ENCODE measurements at regions not wholly inside any gene's neighbourhood (a gene's known extent, or its start where the extent isn't known, plus 50 kb on each side); places are given as distances from the start of the nearest gene placed in this dataset.
"Not testable (repeated sequence)": the region's sequence is repeated elsewhere in the genome, so short reads cannot be mapped to it uniquely, and the experiment has no call there.

GRCh38 chr10:65762311-65762710, 1163.5 kb upstream of the LRRTM3 start:
- in situ Hi-C loops (cut with MboI; ENCODE audit: low pct_unique_long_range_greater_than_20kb in 2 of 9, low sequenced_read_pairs in 9 of 9, unreplicated experiment in 9 of 9): no loop called here

DNA sequence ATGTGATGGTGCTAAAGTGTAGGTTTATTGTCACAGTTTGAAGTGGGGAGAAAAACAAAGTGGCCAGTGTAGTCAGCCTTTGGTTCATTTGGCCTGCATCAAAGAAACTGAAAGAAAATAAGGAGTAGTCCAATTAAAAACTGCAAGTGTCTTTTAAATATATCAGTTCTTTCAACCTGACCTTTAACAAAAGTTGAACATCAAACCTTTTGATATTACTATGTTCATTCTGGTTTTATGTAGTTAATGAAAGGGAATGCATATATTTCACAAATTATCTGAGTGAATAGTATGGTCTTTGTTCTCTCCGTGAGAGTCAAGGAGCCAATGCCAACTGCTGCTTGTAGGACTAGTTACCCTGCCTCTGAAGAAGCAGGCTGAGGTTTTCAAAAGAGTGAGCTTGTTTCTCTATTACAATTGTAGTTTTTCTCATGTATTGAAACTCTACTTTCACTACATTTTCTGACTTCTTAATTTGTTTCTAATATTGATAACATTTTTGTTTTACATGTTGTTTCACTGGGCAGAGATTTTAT, 1160.8 kb upstream of the LRRTM3 start:
- no peak for ATAC-seq (replicated peaks in 6 of 8)
- no peak overlapping the region for H3K27ac ChIP-seq
- 10 to 78% (median 29%) methylated on average over 1 of the region's 1 CpG for WGBS, 10 experiments
- H3K4me1 ChIP-seq (replicated peaks in 1 of 2): no peaks in the 10 kb centered on the region
- in situ Hi-C loops (cut with MboI; ENCODE audit: low pct_unique_long_range_greater_than_20kb in 2 of 9, low sequenced_read_pairs in 9 of 9, unreplicated experiment in 9 of 9): no loop called here
- no peak overlapping the region for H3K4me3 ChIP-seq

More at GRCh38 chr10:65762311-65762710, 1163.5 kb upstream of the LRRTM3 start:
- WGBS, 10 experiments: 14 to 94% (median 81%) methylated on average over 1 to 3 of the region's 3 CpGs; no CpG with 5 or more reads in 1 of the 10 experiments
- Histone ChIP-seq H3K4me1 (replicated peaks in 1 of 2) (no peaks in the 10 kb centered on the region), H3K4me3 (no peak overlapping the region), H3K27ac (no peak overlapping the region)
- peak in 1 of 8 experiments; percentile 56 for ATAC-seq (replicated peaks in 6 of 8)

DNA sequence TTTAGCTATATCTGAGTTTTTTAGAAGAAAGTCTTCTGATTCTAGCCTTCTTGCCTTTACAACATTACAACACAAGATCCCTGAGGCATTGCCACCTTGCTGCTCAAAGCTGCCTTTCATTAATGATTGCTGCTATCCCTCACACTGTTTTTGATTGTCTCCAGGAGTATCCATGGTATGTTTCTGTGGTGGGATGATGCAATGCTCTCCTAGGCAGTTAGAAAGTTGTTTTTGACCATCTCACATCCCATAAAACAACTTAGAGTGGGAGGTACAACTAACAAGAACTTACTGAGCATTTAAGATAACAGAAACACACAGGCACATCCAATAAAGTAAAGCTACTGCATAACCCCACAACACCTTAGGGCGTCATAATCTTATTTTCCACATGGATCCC, 1156.0 kb upstream of the LRRTM3 start:
- Histone ChIP-seq H3K27ac (no peak overlapping the region), H3K4me1 (replicated peaks in 1 of 2) (no peaks in the 10 kb centered on the region), H3K4me3 (no peak overlapping the region)
- 0 to 83% methylated on average over 1 of the region's 1 CpG; no CpG with 5 or more reads in 8 of the 10 experiments for WGBS, 10 experiments
- in situ Hi-C loops (cut with MboI; ENCODE audit: low pct_unique_long_range_greater_than_20kb in 2 of 9, low sequenced_read_pairs in 9 of 9, unreplicated experiment in 9 of 9): no loop called here
- no peak for ATAC-seq (replicated peaks in 6 of 8)

GRCh38 chr10:65778753-65779152, 1147.1 kb upstream of the LRRTM3 start:
- H3K27ac ChIP-seq: no peak overlapping the region
- no peaks in the 10 kb centered on the region for H3K4me1 ChIP-seq (replicated peaks in 1 of 2)
- H3K4me3 ChIP-seq: no peak overlapping the region
- in situ Hi-C loops (cut with MboI; ENCODE audit: low pct_unique_long_range_greater_than_20kb in 2 of 9, low sequenced_read_pairs in 9 of 9, unreplicated experiment in 9 of 9): no loop called here
- ATAC-seq (replicated peaks in 6 of 8): no peak
- WGBS, 10 experiments: 0 to 100% (median 81%) methylated on average over 1 to 4 of the region's 6 CpGs; no CpG with 5 or more reads in 4 of the 10 experiments

DNA sequence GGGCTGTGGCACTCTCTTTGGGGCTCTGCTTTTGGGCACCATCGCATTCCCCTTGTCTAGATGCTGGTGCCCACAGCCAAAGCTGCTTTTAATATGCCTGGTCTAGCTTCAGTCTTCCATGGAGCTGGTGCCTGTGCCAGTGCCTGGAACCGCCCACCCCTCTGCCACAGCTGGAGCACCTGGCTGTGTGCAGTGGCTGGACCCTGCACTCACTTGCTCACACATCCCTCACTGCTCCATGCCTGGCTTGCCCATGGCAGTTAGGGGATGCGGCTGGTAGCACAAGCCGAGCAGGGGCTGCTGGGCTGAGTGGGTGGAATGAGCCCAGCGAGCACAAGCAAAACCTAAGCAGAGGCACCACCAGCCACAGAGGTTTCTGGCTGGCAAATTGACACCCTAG, 1145.9 kb upstream of the LRRTM3 start:
- ATAC-seq (replicated peaks in 6 of 8): no peak
- H3K4me3 ChIP-seq: no peak overlapping the region
- in situ Hi-C loops (cut with MboI; ENCODE audit: low pct_unique_long_range_greater_than_20kb in 2 of 9, low sequenced_read_pairs in 9 of 9, unreplicated experiment in 9 of 9): no loop called here
- H3K27ac ChIP-seq: no peak overlapping the region
- WGBS, 10 experiments: 50 to 100% (median 80%) methylated on average over 1 to 2 of the region's 5 CpGs; no CpG with 5 or more reads in 5 of the 10 experiments
- H3K4me1 ChIP-seq (replicated peaks in 1 of 2): no peaks in the 10 kb centered on the region

GRCh38 chr10:65786279-65786678, 1139.6 kb upstream of the LRRTM3 start:
- H3K27ac ChIP-seq: no peak overlapping the region
- H3K4me3 ChIP-seq: no peak overlapping the region
- H3K4me1 ChIP-seq (replicated peaks in 1 of 2): no peaks in the 10 kb centered on the region
- in situ Hi-C loops (cut with MboI; ENCODE audit: low pct_unique_long_range_greater_than_20kb in 2 of 9, low sequenced_read_pairs in 9 of 9, unreplicated experiment in 9 of 9): no loop called here
- no peak for ATAC-seq (replicated peaks in 6 of 8)
- WGBS, 10 experiments: 73 to 100% (median 100%) methylated on average over 1 to 2 of the region's 2 CpGs; no CpG with 5 or more reads in 3 of the 10 experiments

DNA sequence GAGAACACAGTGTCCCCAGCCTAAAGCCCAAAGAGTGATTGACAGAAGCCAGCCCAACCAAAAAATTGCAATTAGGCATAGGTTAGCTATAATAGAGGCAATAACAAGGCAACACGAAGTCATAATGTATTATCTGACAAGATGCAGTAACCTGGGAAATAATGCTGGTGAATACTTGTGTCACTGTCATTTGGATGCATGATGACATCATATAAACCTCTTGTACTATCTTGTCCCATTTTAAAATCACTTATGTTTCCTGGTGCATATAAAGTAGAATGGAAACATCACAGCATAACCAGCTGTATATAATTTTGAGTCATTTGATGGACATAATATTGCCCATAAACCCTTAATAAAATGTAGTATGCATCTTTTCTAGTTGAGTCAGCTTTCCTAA, 1138.3 kb upstream of the LRRTM3 start:
- 0 to 86% (median 20%) methylated on average over 1 of the region's 1 CpG; no CpG with 5 or more reads in 5 of the 10 experiments for WGBS, 10 experiments
- ATAC-seq (replicated peaks in 6 of 8): no peak

DNA sequence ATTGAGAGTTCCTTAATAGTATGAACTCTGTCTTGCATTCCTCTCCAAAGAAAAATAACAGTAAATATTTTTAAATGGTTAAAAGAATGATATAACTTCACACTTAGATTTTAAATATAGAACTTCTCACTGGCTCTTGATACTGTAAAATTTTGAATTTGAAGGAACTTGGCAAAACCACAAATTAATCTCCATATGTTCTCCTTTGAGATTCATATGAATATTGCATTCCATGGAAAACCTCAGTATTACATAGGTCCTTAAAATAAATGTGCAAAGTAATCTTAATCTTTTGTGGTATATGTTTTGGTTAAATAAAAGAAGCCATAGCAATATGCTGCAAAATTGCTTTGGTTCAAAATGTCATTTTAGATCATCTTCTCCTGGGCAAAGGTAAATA, 1137.6 kb upstream of the LRRTM3 start:
- Histone ChIP-seq H3K4me1 (replicated peaks in 1 of 2) (no peaks in the 10 kb centered on the region), H3K27ac (no peak overlapping the region), H3K4me3 (no peak overlapping the region)
- in situ Hi-C loops (cut with MboI; ENCODE audit: low pct_unique_long_range_greater_than_20kb in 2 of 9, low sequenced_read_pairs in 9 of 9, unreplicated experiment in 9 of 9): no loop called here
- ATAC-seq (replicated peaks in 6 of 8): peak in 1 of 8 experiments; percentile 59

More for the DNA sequence above, 1138.3 kb upstream of the LRRTM3 start:
- in situ Hi-C loops (cut with MboI; ENCODE audit: low pct_unique_long_range_greater_than_20kb in 2 of 9, low sequenced_read_pairs in 9 of 9, unreplicated experiment in 9 of 9): no loop called here
- Histone ChIP-seq H3K4me3 (no peak overlapping the region), H3K4me1 (replicated peaks in 1 of 2) (no peaks in the 10 kb centered on the region), H3K27ac (no peak overlapping the region)

DNA sequence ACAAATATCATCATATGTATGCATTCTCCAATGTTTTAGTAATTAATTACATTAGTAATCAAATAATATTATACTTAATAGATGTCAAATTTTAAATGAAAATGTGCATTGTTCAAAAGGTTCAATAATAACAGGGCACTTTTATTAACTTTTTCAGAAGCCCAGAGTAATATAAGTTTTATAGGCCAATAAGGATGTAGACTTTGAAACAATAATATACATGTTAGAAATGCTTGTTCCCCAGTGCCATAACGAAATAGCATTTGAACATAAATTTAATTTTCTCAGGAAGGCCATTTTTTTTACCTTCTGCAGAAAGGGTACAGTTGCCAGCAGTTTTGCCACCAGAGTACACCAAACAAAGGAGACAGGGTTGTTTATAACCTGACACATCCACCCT, 1133.9 kb upstream of the LRRTM3 start:
- in situ Hi-C loops (cut with MboI; ENCODE audit: low pct_unique_long_range_greater_than_20kb in 2 of 9, low sequenced_read_pairs in 9 of 9, unreplicated experiment in 9 of 9): no loop called here
- WGBS, 10 experiments: 0 to 100% (median 55%) methylated on average over 1 of the region's 1 CpG; no CpG with 5 or more reads in 2 of the 10 experiments

GRCh38 chr10:65793738-65794425, 1132.0 kb upstream of the LRRTM3 start:
- Histone ChIP-seq H3K27ac (no peak overlapping the region), H3K4me1 (replicated peaks in 1 of 2) (no peaks in the 10 kb centered on the region), H3K4me3 (no peak overlapping the region)
- no peak for ATAC-seq (replicated peaks in 6 of 8)
- in situ Hi-C loops (cut with MboI; ENCODE audit: low pct_unique_long_range_greater_than_20kb in 2 of 9, low sequenced_read_pairs in 9 of 9, unreplicated experiment in 9 of 9): no loop called here
- WGBS, 10 experiments: 5 to 100% (median 94%) methylated on average over 1 to 4 of the region's 4 CpGs; no CpG with 5 or more reads in 1 of the 10 experiments

More for the DNA sequence above, 1133.9 kb upstream of the LRRTM3 start:
- Histone ChIP-seq H3K27ac (no peak overlapping the region), H3K4me3 (no peak overlapping the region), H3K4me1 (replicated peaks in 1 of 2) (no peaks in the 10 kb centered on the region)
- ATAC-seq (replicated peaks in 6 of 8): no peak

DNA sequence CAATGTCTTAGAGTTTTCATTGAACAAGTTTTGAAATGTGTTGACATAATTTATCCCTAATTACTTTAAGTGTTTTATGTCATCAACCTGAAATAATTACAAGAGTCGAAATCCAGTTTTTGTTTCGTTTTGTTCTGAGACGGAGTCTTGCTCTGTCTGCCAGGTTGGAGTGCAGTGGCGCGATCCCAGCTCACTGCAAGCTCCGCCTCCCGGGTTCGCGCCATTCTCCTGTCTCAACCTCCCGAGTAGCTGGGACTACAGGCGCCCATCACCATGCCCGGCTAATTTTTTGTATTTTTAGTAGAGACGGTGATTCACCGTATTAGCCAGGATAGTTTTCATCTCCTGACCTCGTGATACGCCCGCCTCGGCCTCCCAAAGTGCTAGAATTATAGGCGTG, 1131.0 kb upstream of the LRRTM3 start:
- H3K4me3 ChIP-seq; H3K27ac ChIP-seq; ATAC-seq (replicated peaks in 6 of 8); H3K4me1 ChIP-seq (replicated peaks in 1 of 2); in situ Hi-C loops (cut with MboI; ENCODE audit: low pct_unique_long_range_greater_than_20kb in 2 of 9, low sequenced_read_pairs in 9 of 9, unreplicated experiment in 9 of 9): not testable (repeated sequence)
- 33 to 100% (median 92%) methylated on average over 2 to 19 of the region's 19 CpGs; no CpG with 5 or more reads in 1 of the 10 experiments for WGBS, 10 experiments

GRCh38 chr10:65796472-65796871, 1129.4 kb upstream of the LRRTM3 start:
- no peaks in the 10 kb centered on the region for H3K4me1 ChIP-seq (replicated peaks in 1 of 2)
- in situ Hi-C loops (cut with MboI; ENCODE audit: low pct_unique_long_range_greater_than_20kb in 2 of 9, low sequenced_read_pairs in 9 of 9, unreplicated experiment in 9 of 9): no loop called here
- no peak for ATAC-seq (replicated peaks in 6 of 8)
- H3K4me3 ChIP-seq: no peak overlapping the region
- WGBS, 10 experiments: 7 to 88% (median 46%) methylated on average over 1 to 2 of the region's 2 CpGs; no CpG with 5 or more reads in 3 of the 10 experiments
- H3K27ac ChIP-seq: no peak overlapping the region

GRCh38 chr10:65798133-65798532, 1127.7 kb upstream of the LRRTM3 start:
- ATAC-seq (replicated peaks in 6 of 8): no peak
- no peak overlapping the region for H3K4me3 ChIP-seq
- H3K4me1 ChIP-seq (replicated peaks in 1 of 2): no peaks in the 10 kb centered on the region
- in situ Hi-C loops (cut with MboI; ENCODE audit: low pct_unique_long_range_greater_than_20kb in 2 of 9, low sequenced_read_pairs in 9 of 9, unreplicated experiment in 9 of 9): no loop called here
- no peak overlapping the region for H3K27ac ChIP-seq
- 31 to 100% (median 93%) methylated on average over 1 to 3 of the region's 3 CpGs; no CpG with 5 or more reads in 1 of the 10 experiments for WGBS, 10 experiments

DNA sequence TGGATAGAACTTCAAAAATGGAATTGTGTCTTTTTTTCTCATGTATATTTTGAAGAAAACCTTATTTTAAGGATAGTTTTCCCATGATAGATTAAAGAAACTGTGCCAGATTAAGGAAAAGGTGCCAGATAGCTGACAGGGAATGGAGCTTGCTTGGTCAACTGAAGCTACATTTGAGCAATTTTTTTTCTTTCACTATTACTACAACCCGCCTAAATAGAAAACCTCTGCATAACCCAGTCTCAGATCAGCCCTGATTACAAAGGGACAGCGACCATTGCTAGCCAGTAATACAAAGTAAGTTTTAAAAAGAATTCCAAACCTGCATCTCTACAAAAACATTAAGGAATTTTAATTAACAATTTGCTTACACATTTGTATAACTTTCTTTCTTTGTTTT, 1123.4 kb upstream of the LRRTM3 start:
- no peak for ATAC-seq (replicated peaks in 6 of 8)
- in situ Hi-C loops (cut with MboI; ENCODE audit: low pct_unique_long_range_greater_than_20kb in 2 of 9, low sequenced_read_pairs in 9 of 9, unreplicated experiment in 9 of 9): no loop called here
- no peak overlapping the region for H3K4me3 ChIP-seq
- H3K27ac ChIP-seq: no peak overlapping the region
- no peaks in the 10 kb centered on the region for H3K4me1 ChIP-seq (replicated peaks in 1 of 2)
- 0 to 100% (median 71%) methylated on average over 1 to 2 of the region's 2 CpGs; no CpG with 5 or more reads in 1 of the 10 experiments for WGBS, 10 experiments

All from motor neuron (in vitro differentiated cells).